Gastroesophageal sphincter (tissue), 4 donors: ENCODE measurements at regions not wholly inside any gene's neighbourhood (a gene's known extent, or its start where the extent isn't known, plus 50 kb on each side); places are given as distances from the start of the nearest gene placed in this dataset.
"Not testable (repeated sequence)": the region's sequence is repeated elsewhere in the genome, so short reads cannot be mapped to it uniquely, and the experiment has no call there.

Experiments
- ATAC-seq: fragments of 150-250 bp; one replicate; pipeline ENCODE4 v1.9.1; 2016; ENCODE audit warnings: mild to moderate bottlenecking, moderate library complexity
- H3K27ac ChIP-seq, 4 donors: fragments of 200-600 bp; sonication (generic) in 3 of 4; 1 replicate in 3 of 4; 2 replicates in 1 of 4; pipeline ENCODE4 v1.5.1; 2016 to 2019
- H3K27me3 ChIP-seq: fragments of 200-600 bp; sonication (generic); one replicate; pipeline ENCODE4 v1.5.1; 2019
- H3K36me3 ChIP-seq, 2 donors: fragments of 200-600 bp; sonication (generic); one replicate each; pipeline ENCODE4 v1.5.1; 2019; ENCODE audit warnings: control low read depth in 1 of 2
- H3K4me1 ChIP-seq, 3 donors: fragments of 200-600 bp; sonication (generic); 1 replicate in 2 of 3; 2 replicates in 1 of 3; pipeline ENCODE4 v1.5.1; 2016 to 2019; ENCODE audit warnings: control low read depth in 2 of 3
- H3K4me3 ChIP-seq, 2 donors: fragments of 200-600 bp; sonication (generic); one replicate each; pipeline ENCODE4 v1.5.1; 2019; ENCODE audit warnings: mild to moderate bottlenecking in 1 of 2, moderate library complexity in 1 of 2
- H3K9me3 ChIP-seq, 3 donors: fragments of 200-600 bp; sonication (generic); one replicate each; pipeline ENCODE4 v1.5.1; 2017 to 2019; ENCODE audit warnings: control low read depth in 2 of 3
- EP300 ChIP-seq: sonication (generic); formaldehyde crosslinking; IDR thresholded peaks from one replicate; pipeline ENCODE4 v1.6.1; 2017; ENCODE audit warnings: antibody characterized with exemption, mild to moderate bottlenecking
- POLR2A ChIP-seq, 2 donors: fragments of 450-650 bp; IDR thresholded peaks; one replicate each; pipeline ENCODE4 v1.6.1; 2017; ENCODE audit warnings: antibody characterized with exemption in 2 of 2, mild to moderate bottlenecking in 2 of 2, moderate library complexity in 1 of 2
- POLR2AphosphoS5 ChIP-seq: sonication (generic); formaldehyde crosslinking; IDR thresholded peaks from one replicate; pipeline ENCODE4 v1.6.1; 2017; ENCODE audit warnings: antibody characterized with exemption
- WGBS, 2 donors: methylation state at CpG; one replicate each; pipeline ENCODE4 v1.1.5; 2018; ENCODE audit warnings: low coverage in 1 of 2; 5-methylcytosine and 5-hydroxymethylcytosine counted together
- TF ChIP-seq, protein P1 (sequence below), 4 experiments: fragments of 200-600 bp in 2 of 4; fragments of 450-650 bp in 2 of 4; sonication (generic) in 1 of 4; IDR thresholded peaks; one replicate each; pipeline ENCODE4 v1.5.1; 2017 to 2019; ENCODE audit warnings: antibody characterized with exemption in 4 of 4, mild to moderate bottlenecking in 2 of 4, moderate library complexity in 2 of 4

DNA sequence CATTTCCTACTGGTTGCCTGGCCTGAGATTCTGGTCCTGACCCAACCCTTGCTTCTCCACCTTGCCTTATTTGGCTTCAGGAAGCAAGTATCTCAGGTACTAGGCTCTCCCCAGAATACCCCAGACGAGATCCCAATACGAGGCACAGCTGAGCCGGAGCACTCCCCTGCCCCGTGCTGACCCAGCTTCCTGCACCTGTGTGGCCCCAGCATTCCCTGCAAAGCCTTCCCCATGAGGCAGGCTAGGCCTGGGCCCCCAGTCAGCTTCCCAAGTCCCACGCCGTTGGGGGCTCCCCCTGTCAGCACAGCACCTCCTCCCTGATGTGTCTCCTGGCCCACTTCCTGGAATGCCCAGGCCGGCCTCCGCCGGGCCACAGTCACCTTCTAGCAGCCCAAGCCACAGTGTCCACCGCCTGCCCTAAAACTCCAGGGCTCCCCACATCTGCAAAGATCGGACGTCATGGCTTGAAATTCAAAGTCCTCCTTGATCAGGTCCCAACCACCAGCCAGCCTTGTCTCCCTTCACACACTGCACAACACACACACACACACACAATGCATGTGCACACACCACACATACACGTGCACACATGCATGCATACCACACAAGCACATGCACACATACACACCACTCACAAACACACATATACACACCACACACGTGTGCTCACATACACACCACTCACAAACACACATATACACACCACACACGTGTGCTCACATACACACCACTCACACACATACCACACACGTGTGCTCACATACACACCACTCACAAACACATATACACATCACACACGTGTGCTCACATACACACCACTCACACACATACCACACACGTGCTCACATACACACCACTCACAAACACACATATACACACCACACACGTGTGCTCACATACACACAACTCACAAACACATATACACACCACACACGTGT is 78.9 kb upstream of the FOXK1 start:
- 76 to 83% methylated on average over 11 of the region's 20 CpGs for WGBS, 2 donors

DNA sequence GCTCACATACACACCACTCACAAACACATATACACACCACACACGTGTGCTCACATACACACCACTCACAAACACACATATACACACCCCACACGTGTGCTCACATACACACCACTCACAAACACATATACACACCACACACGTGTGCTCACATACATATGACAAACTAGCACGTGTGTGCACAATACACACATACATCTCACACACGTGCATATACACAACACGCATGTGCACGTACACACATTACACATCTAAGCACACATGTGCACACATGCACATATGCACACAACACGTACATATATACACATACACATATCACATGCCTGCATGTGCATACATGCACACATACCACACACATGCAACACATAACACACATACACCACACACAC is 78.3 kb upstream of the FOXK1 start:
- H3K4me3 ChIP-seq, result no peak overlapping the region
- H3K36me3 ChIP-seq, result no peaks in the 10 kb centered on the region
- peaks cover 23% of the 10 kb centered on the region for H3K27me3 ChIP-seq
- WGBS, 2 donors, result 96% methylated on average over 8 of the region's 8 CpGs
- H3K4me1 ChIP-seq, result no peaks in the 10 kb centered on the region
- ATAC-seq, result no peak
- TF ChIP-seq, protein P1, sequence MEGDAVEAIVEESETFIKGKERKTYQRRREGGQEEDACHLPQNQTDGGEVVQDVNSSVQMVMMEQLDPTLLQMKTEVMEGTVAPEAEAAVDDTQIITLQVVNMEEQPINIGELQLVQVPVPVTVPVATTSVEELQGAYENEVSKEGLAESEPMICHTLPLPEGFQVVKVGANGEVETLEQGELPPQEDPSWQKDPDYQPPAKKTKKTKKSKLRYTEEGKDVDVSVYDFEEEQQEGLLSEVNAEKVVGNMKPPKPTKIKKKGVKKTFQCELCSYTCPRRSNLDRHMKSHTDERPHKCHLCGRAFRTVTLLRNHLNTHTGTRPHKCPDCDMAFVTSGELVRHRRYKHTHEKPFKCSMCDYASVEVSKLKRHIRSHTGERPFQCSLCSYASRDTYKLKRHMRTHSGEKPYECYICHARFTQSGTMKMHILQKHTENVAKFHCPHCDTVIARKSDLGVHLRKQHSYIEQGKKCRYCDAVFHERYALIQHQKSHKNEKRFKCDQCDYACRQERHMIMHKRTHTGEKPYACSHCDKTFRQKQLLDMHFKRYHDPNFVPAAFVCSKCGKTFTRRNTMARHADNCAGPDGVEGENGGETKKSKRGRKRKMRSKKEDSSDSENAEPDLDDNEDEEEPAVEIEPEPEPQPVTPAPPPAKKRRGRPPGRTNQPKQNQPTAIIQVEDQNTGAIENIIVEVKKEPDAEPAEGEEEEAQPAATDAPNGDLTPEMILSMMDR (IDR thresholded peaks at IDR 0.05), result no peak
- TF ChIP-seq POLR2AphosphoS5 (no peak), EP300 (no peak), POLR2A (IDR thresholded peaks at IDR 0.05) (no peak)
- H3K27ac ChIP-seq, result no peak overlapping the region
- H3K9me3 ChIP-seq, result no peaks in the 10 kb centered on the region

More for the DNA sequence above, 78.9 kb upstream of the FOXK1 start:
- no peaks in the 10 kb centered on the region for H3K4me1 ChIP-seq
- H3K9me3 ChIP-seq, result no peaks in the 10 kb centered on the region
- ATAC-seq, result no peak
- H3K36me3 ChIP-seq, result no peaks in the 10 kb centered on the region
- no peak overlapping the region for H3K4me3 ChIP-seq
- TF ChIP-seq POLR2A (IDR thresholded peaks at IDR 0.05) (no peak), EP300 (no peak), POLR2AphosphoS5 (no peak)
- TF ChIP-seq, protein P1 (IDR thresholded peaks at IDR 0.05), result no peak
- H3K27me3 ChIP-seq, result peaks cover 23% of the 10 kb centered on the region
- H3K27ac ChIP-seq, result no peak overlapping the region

DNA sequence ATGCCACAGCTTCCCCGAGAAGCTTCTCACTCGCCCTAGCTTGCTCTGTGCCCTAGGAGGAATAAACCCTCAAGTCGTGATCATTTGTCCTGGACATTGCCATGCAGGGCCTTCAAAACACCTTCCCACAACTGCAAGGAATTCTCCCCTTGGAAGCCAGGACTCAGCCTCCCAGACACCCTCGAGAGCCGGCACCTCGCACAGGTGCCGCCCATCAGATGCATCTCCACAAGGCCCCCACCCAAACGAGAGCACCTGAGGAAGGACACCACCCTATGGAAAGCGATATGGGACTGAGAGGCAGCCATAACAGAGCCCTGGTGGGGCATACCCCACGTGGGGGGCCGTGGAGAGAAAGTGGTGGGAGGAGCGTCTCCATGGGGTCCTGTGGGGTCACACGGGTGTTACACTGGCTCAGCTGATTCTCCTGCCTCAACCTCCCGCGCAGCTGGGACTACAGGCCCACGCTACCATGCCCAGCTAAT is 77.6 kb upstream of the FOXK1 start:
- no peak for ATAC-seq
- 60 to 81% methylated on average over 2 to 5 of the region's 16 CpGs for WGBS, 2 donors
- no peak overlapping the region for H3K27ac ChIP-seq

DNA sequence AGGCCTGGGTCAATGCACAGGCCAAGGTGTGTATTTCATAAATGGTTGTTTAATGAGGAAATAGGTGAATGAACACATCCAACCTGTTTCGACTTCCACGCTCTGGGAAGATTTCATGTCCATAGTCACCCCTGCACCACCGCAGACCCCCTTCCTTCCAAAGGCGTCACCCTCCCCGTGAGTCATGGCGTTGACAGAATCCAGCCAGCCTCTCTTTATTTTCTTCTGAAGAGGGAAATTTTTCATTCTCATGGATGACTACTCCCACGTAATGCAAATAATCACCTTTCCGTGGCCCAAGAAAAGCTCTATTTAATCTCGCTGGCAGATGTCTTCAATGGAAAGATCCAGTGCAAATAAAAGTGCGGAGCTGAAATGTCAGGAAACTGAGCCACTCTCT is 75.3 kb upstream of the FOXK1 start:
- Histone ChIP-seq H3K27ac (no peak overlapping the region), H3K36me3 (no peaks in the 10 kb centered on the region), H3K4me1 (no peaks in the 10 kb centered on the region), H3K4me3 (no peak overlapping the region), H3K27me3 (peaks cover 12% of the 10 kb centered on the region), H3K9me3 (no peaks in the 10 kb centered on the region)
- ATAC-seq, result no peak
- WGBS, 2 donors, result 25 to 73% methylated on average over 3 to 10 of the region's 10 CpGs
- no peak for TF ChIP-seq EP300
- no peak for TF ChIP-seq POLR2A (IDR thresholded peaks at IDR 0.05)
- TF ChIP-seq, protein P1 (IDR thresholded peaks at IDR 0.05), result no peak
- TF ChIP-seq POLR2AphosphoS5, result no peak

More for the DNA sequence above, 77.6 kb upstream of the FOXK1 start:
- H3K4me3 ChIP-seq, result no peak overlapping the region
- H3K9me3 ChIP-seq, result no peaks in the 10 kb centered on the region
- TF ChIP-seq POLR2A (IDR thresholded peaks at IDR 0.05) (no peak), EP300 (no peak), POLR2AphosphoS5 (no peak)
- TF ChIP-seq, protein P1 (IDR thresholded peaks at IDR 0.05), result no peak
- H3K36me3 ChIP-seq, result no peaks in the 10 kb centered on the region
- peaks cover 23% of the 10 kb centered on the region for H3K27me3 ChIP-seq
- H3K4me1 ChIP-seq, result no peaks in the 10 kb centered on the region

DNA sequence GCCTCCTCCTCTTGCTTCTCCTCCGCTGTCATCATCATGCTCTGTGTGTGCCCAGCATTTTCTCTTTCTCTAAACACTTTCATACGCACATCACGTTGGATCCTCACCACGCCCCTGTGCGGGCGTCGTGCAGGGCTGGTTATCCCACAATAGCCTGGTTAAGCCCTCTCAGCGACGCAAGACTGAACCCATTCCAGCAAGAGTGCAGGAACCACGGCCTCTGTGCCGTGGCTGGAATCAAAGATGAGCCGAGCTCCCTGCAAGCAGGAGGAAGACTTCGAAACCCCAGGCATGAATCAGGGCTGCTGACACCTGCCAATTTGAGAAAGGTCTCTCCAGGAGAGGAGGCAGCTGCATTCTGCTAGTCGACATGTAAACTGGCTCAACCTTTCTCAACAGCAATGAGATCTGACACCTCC is 74.8 kb upstream of the FOXK1 start:
- no peak for TF ChIP-seq EP300
- TF ChIP-seq, protein P1 (IDR thresholded peaks at IDR 0.05), result no peak
- H3K9me3 ChIP-seq, result no peaks in the 10 kb centered on the region
- 70% methylated on average over 1 of the region's 14 CpGs; no CpG with 5 or more reads in 1 of the 2 donors for WGBS, 2 donors
- peaks cover 12% of the 10 kb centered on the region for H3K27me3 ChIP-seq
- no peaks in the 10 kb centered on the region for H3K4me1 ChIP-seq
- no peak for ATAC-seq
- no peak overlapping the region for H3K4me3 ChIP-seq
- no peak overlapping the region for H3K27ac ChIP-seq
- H3K36me3 ChIP-seq, result no peaks in the 10 kb centered on the region

DNA sequence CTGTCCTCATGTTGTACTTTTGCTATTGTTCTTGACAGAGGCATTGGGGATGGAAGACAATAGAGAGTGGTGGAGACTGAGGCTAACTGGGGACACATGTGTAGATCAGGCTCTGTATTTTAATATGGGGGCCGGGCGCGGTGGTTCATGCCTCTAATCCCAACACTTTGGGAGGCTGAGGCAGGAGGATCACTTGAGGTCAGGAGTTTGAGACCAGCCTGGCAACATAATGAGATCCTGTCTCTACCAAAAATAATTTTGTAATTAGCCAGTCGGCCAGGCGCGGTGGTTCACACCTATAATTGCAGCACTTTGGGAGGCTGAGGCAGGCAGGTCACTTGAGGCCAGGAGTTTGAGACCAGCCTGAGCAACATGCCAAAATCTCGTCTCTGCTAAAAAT is 72.5 kb upstream of the FOXK1 start:
- H3K36me3 ChIP-seq, H3K27ac ChIP-seq, H3K9me3 ChIP-seq, ATAC-seq, H3K4me3 ChIP-seq: not testable (repeated sequence)
- peaks cover 0 to 10% (median 6%) of the 10 kb centered on the region in 3 donors for H3K4me1 ChIP-seq
- H3K27me3 ChIP-seq, result peaks cover 12% of the 10 kb centered on the region
- WGBS, 2 donors, result 88 to 94% methylated on average over 6 to 7 of the region's 7 CpGs
